Pancreas (tissue), 10 donors: ENCODE measurements at regions not wholly inside any gene's neighbourhood (a gene's known extent, or its start where the extent isn't known, plus 50 kb on each side); places are given as distances from the start of the nearest gene placed in this dataset.

Experiments
- ATAC-seq, 4 donors: fragments of 200-7000 bp; cut with Tn5 transposase; one replicate each; pipeline versions ENCODE4 v1.8.0 to v1.9.1; 2020; ENCODE audit warnings: mild to moderate bottlenecking in 4 of 4, moderate library complexity in 4 of 4
- DNase-seq, 6 donors: peaks; one replicate each; pipeline ENCODE4 v3.0.0-alpha.2; 2020
- FAIRE-seq: peaks from 2 replicates; lab custom pipeline; 2012; peaks lifted over from hg19 to GRCh38; lab: Jason Lieb, UNC
- H3K27ac ChIP-seq, 4 donors: fragments of 200-600 bp; sonication (generic); 1 replicate in 3 of 4; 2 replicates in 1 of 4; pipeline versions ENCODE4 v1.5.0 to v1.8.0; 2020
- H3K27me3 ChIP-seq, 4 donors: fragments of 200-600 bp; one replicate each; pipeline ENCODE4 v1.8.0; 2021
- H3K36me3 ChIP-seq, 3 donors: fragments of 200-600 bp; sonication (generic) in 1 of 3; one replicate each; pipeline versions ENCODE4 v1.5.0 to v1.8.0; 2020 to 2021
- H3K4me1 ChIP-seq, 3 donors: fragments of 200-600 bp; one replicate each; pipeline ENCODE4 v1.8.0; 2021
- H3K4me3 ChIP-seq, 4 donors: fragments of 200-600 bp; sonication (generic) in 2 of 4; one replicate each; pipeline versions ENCODE4 v1.5.0 to v1.8.0; 2020 to 2021
- H3K9me3 ChIP-seq, 4 donors: fragments of 200-600 bp; one replicate each; pipeline ENCODE4 v1.8.0; 2021
- WGBS, 2 donors: extraction: QIAGEN DNeasy Blood & Tissue Kit; methylation state at CpG; one replicate each; pipeline ENCODE4 v1.1.7; 2013; 5-methylcytosine and 5-hydroxymethylcytosine counted together
- intact Hi-C, 3 donors: fragments of 100-400 bp; cut with DNase I; formaldehyde crosslinking; loops; one replicate each; pipeline versions ENCODE4 v1.11.1 to v1.14.2; 2022
- TF ChIP-seq, protein P1 (sequence below), 4 donors: fragments of 200-600 bp; sonication (generic) in 3 of 4; IDR thresholded peaks; one replicate each; pipeline versions ENCODE4 v1.5.0 to v1.8.0; 2021; ENCODE audit warnings: antibody characterized with exemption in 4 of 4
- donor health status: healthy with polysubstance abuse.
- donor health status: DM: no; HTN: no; CAD: no; lungs with moderate emphysema.
- donor health status: DM: no; HTN: no; CAD: no.
- donor health status: control.
- donor health status: control.
- donor health status: Bipolar disorder and iron deficiency.
- donor health status: DM: yes; HTN: yes; CAD: no.
- donor health status: DM: no; HTN: no; CAD: no.
- donor health status: DM: no; HTN: no; CAD: no.
- donor health status: DM: yes; HTN: yes; CAD: no.

- no peaks in the 10 kb centered on the region for H3K36me3 ChIP-seq
- no peaks in the 10 kb centered on the region for H3K9me3 ChIP-seq
- H3K27ac ChIP-seq, result no peak overlapping the region
- WGBS, 2 donors, result 76 to 87% methylated on average over 1 of the region's 1 CpG
- FAIRE-seq, result no peak
- ATAC-seq, result no peak
- no peaks in the 10 kb centered on the region for H3K27me3 ChIP-seq
- H3K4me1 ChIP-seq, result peaks cover 0 to 13% (median 0%) of the 10 kb centered on the region in 3 donors
- intact Hi-C loops, result loop anchor here in 2 of 3 donors (10.0 kb wide), 2 partner anchors 156 to 166 kb away; partner anchors contain the start of gene ARRDC3 (in 1 of the 2)
- H3K4me3 ChIP-seq, result no peak overlapping the region
- TF ChIP-seq, protein P1, sequence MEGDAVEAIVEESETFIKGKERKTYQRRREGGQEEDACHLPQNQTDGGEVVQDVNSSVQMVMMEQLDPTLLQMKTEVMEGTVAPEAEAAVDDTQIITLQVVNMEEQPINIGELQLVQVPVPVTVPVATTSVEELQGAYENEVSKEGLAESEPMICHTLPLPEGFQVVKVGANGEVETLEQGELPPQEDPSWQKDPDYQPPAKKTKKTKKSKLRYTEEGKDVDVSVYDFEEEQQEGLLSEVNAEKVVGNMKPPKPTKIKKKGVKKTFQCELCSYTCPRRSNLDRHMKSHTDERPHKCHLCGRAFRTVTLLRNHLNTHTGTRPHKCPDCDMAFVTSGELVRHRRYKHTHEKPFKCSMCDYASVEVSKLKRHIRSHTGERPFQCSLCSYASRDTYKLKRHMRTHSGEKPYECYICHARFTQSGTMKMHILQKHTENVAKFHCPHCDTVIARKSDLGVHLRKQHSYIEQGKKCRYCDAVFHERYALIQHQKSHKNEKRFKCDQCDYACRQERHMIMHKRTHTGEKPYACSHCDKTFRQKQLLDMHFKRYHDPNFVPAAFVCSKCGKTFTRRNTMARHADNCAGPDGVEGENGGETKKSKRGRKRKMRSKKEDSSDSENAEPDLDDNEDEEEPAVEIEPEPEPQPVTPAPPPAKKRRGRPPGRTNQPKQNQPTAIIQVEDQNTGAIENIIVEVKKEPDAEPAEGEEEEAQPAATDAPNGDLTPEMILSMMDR (IDR thresholded peaks at IDR 0.05), result no peak
- DNase-seq, result no peak
These were observed 153.9 kb downstream of the ARRDC3 start for GRCh38 chr5:91229031-91229727.

DNA sequence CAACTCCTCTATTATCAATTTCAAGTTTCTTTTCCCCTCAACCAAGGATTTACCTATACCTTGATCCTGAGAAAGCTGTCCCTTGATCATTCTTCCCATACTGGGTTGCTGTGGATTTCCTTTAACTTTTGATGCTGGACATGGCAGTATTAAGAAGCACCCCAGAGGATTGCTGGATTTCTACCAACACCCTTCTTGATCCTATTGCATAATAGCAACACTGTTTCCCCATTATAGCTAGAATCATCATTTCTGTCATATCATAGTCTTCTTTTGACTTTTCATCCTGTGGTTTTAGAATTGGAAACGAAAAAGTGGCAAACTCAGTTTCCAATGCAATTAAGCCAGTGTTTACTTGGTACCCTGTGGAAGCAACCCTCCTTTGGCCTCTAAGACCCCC, 154.9 kb downstream of the ARRDC3 start:
- no peak overlapping the region for H3K4me3 ChIP-seq
- H3K27ac ChIP-seq, result no peak overlapping the region
- TF ChIP-seq, protein P1 (IDR thresholded peaks at IDR 0.05), result no peak
- 83 to 94% methylated on average over 1 of the region's 1 CpG for WGBS, 2 donors
- intact Hi-C loops, result loop anchor here in 2 of 3 donors (10.0 kb wide), 2 partner anchors 157 to 167 kb away; partner anchors contain the start of gene ARRDC3 (in 1 of the 2)
- DNase-seq, result no peak
- H3K4me1 ChIP-seq, result peaks cover 0 to 13% (median 0%) of the 10 kb centered on the region in 3 donors
- H3K27me3 ChIP-seq, result no peaks in the 10 kb centered on the region
- no peaks in the 10 kb centered on the region for H3K36me3 ChIP-seq
- no peaks in the 10 kb centered on the region for H3K9me3 ChIP-seq
- FAIRE-seq, result no peak
- no peak for ATAC-seq

DNA sequence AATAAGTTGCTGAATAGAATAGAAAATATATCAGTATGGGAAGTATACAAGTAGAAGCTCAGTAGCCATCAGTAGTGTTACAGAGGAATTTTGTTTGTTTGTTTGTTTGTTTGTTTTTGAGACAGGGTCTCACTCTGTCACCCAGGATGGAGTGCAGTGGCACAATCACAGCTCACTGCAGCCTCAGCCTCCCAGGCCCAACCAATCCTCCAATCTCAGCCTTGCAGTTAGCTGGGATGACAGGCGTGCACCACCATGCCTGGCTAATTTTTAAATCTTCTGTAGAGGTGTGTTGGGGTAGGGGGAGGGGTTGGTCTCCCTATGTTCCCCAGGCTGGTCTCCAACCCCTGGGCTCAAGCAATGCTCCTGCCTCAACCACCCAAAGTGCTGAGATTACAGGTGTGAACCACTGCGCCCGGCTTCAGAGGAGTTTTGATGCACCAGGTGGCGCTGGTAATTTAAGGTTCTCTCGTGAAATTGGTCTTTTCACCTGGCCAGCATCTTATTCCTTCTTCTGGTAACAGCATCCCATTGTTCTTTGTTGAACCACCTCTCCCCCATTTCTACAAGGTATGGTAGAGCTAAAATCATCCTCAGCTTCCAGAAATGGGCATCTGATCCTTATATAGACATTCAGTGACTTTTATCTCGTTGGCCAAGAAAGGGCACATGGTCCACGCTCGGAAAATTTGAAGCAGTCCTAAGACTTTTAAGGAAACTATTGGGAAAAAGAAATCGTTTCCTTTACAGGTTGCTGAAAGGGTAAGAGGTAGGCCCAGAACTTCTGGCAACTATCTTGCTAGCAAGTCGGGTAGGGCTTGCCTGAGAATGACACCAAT, 157.1 kb downstream of the ARRDC3 start:
- intact Hi-C loops, result loop anchor here in 2 of 3 donors (10.0 kb wide), 2 partner anchors 159 to 169 kb away; partner anchors contain the start of gene ARRDC3 (in 1 of the 2)
- no peak overlapping the region for H3K27ac ChIP-seq
- TF ChIP-seq, protein P1 (IDR thresholded peaks at IDR 0.05), result peak in 3 of 4 donors; percentile 28 to 37 (median 35)
- FAIRE-seq, result no peak
- peaks cover 0 to 13% (median 0%) of the 10 kb centered on the region in 3 donors for H3K4me1 ChIP-seq
- H3K4me3 ChIP-seq, result no peak overlapping the region
- no peaks in the 10 kb centered on the region for H3K27me3 ChIP-seq
- H3K36me3 ChIP-seq, result no peaks in the 10 kb centered on the region
- 39 to 42% methylated on average over 10 of the region's 10 CpGs for WGBS, 2 donors
- ATAC-seq, result peak; percentile 73 to 94 (median 91)
- no peaks in the 10 kb centered on the region for H3K9me3 ChIP-seq
- peak; percentile 28 to 66 (median 46) for DNase-seq

DNA sequence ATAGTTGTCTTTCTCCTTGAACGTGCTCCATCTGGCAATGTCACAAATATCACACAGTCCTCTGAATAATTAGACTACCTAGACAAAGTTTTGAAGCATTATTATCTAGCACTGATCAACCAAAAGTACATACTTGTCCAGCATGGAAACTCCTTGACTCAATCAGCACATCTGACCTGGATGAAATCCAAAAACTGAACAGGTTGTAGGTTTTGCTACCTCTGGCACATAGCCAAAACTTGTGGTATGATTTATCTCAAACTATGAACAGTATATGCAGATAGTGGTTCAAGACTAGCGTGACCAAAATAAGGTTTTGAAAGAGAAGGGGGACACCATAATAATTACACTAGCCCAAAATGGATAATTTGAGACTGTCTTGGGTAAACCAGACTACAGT, 158.1 kb downstream of the ARRDC3 start:
- intact Hi-C loops, result loop anchor here in 2 of 3 donors (10.0 kb wide), 2 partner anchors 160 to 170 kb away; partner anchors contain the start of gene ARRDC3 (in 1 of the 2)
- peak in 2 of 4 donors; percentile 14 to 50 for ATAC-seq
- DNase-seq, result no peak
- Histone ChIP-seq H3K36me3 (no peaks in the 10 kb centered on the region), H3K4me3 (no peak overlapping the region), H3K9me3 (no peaks in the 10 kb centered on the region), H3K27me3 (no peaks in the 10 kb centered on the region), H3K27ac (no peak overlapping the region), H3K4me1 (peaks cover 0 to 13% (median 0%) of the 10 kb centered on the region in 3 donors)
- 31 to 38% methylated on average over 2 of the region's 2 CpGs for WGBS, 2 donors
- TF ChIP-seq, protein P1 (IDR thresholded peaks at IDR 0.05), result no peak
- FAIRE-seq, result no peak
